K562 (cell line): ENCODE measurements at regions not wholly inside any gene's neighbourhood (a gene's known extent, or its start where the extent isn't known, plus 50 kb on each side); places are given as distances from the start of the nearest gene placed in this dataset.

ENCODE experiments used
- ATAC-seq: fragments of 200-7000 bp; cut with Tn5 transposase; 3 replicates; pipeline ENCODE4 v1.9.1; 2020; ENCODE audit warnings: moderate library complexity
- BruUV-seq: library from RNA; stranded (reverse); fragments of 400-500 nt; replicated peaks from 2 replicates; lab custom pipeline; 2021; lab: Mats Ljungman, UMichigan
- CTCF ChIA-PET: fragments of 300-600 bp; formaldehyde crosslinking; extraction: SDS; loops from one replicate; lab custom pipeline; 2021; ENCODE audit warnings: low intra/inter-chr PET ratio; lab: Yijun Ruan, JAX
- POLR2A ChIA-PET: fragments of 300-600, 350-650 bp; sonication (Branson Sonifier 250); formaldehyde crosslinking; extraction: SDS; loops from one replicate; lab custom pipeline; 2021; ENCODE audit warnings: antibody characterized with exemption, inconsistent platforms; lab: Yijun Ruan, JAX
- DNase-seq, 4 experiments: peaks; one replicate each; pipeline versions ENCODE4 v3.0.0 to v3.0.0-alpha.2; 2011 to 2018; ENCODE audit warnings: low spot score in 3 of 4, mixed read lengths in 3 of 4; ENCODE audit errors: extremely low read depth in 1 of 4
- FAIRE-seq: peaks from 2 replicates; lab custom pipeline; 2011; peaks lifted over from hg19 to GRCh38; lab: Jason Lieb, UNC
- H2AFZ ChIP-seq: 2 replicates; pipeline ENCODE4 v1.6.0; 2011; ENCODE audit warnings: low read depth, low read length, control low read depth, inconsistent platforms
- H3K27ac ChIP-seq: fragments of 200-600 bp; 3 replicates; pipeline ENCODE4 v1.8.0; 2011; ENCODE audit warnings: low read depth, mild to moderate bottlenecking, control low read depth, inconsistent platforms, low read length, moderate library complexity, mixed read lengths; ENCODE audit errors: extremely low read depth
- H3K27me3 ChIP-seq, 2 experiments: fragments of 300-600 bp in 1 of 2; 2 replicates in 1 of 2; 3 replicates in 1 of 2; pipeline versions ENCODE4 v1.6.0 to v1.8.0; 2011; ENCODE audit warnings: inconsistent platforms in 2 of 2, low read length in 2 of 2, mild to moderate bottlenecking in 1 of 2, mixed read lengths in 1 of 2, moderate library complexity in 1 of 2; ENCODE audit not compliant: control insufficient read depth in 2 of 2, insufficient read depth in 2 of 2
- H3K36me3 ChIP-seq: fragments of 300-600 bp; 3 replicates; pipeline ENCODE4 v1.8.0; 2011; ENCODE audit warnings: mild to moderate bottlenecking, low read length, inconsistent platforms; ENCODE audit not compliant: control insufficient read depth, insufficient read depth
- H3K4me1 ChIP-seq, 2 experiments: fragments of 200-600 bp in 1 of 2; replicated peaks in 1 of 2; 2 replicates in 1 of 2; 3 replicates in 1 of 2; pipeline versions ENCODE4 v1.5.1 to v1.8.0; 2011; ENCODE audit warnings: inconsistent platforms in 2 of 2, low read length in 2 of 2, mild to moderate bottlenecking in 1 of 2, mixed read lengths in 1 of 2, moderate library complexity in 1 of 2; ENCODE audit not compliant: control insufficient read depth in 2 of 2, insufficient read depth in 2 of 2
- H3K4me2 ChIP-seq: 2 replicates; pipeline ENCODE4 v1.6.1; 2011; ENCODE audit warnings: low read length, control low read depth, inconsistent platforms, mixed read lengths; ENCODE audit not compliant: insufficient read depth
- H3K4me3 ChIP-seq: fragments of 200-600 bp; sonication (generic), shearing (Covaris generic); 2 replicates; pipeline ENCODE4 v1.5.1; 2016; ENCODE audit warnings: control low read depth, inconsistent platforms
- H3K79me2 ChIP-seq: fragments of 200-600 bp; 3 replicates; pipeline ENCODE4 v1.8.0; 2011; ENCODE audit warnings: low read length, inconsistent platforms; ENCODE audit not compliant: control insufficient read depth, insufficient read depth
- H3K9ac ChIP-seq, 2 experiments: 2 replicates each; pipeline versions ENCODE4 v1.6.0 to v1.6.1; 2011; ENCODE audit warnings: low read depth in 2 of 2, low read length in 2 of 2, control low read depth in 1 of 2, inconsistent platforms in 1 of 2, mild to moderate bottlenecking in 1 of 2, mixed read lengths in 1 of 2; ENCODE audit not compliant: insufficient read depth in 1 of 2
- H3K9me1 ChIP-seq: one replicate; pipeline ENCODE4 v1.6.0; 2011; ENCODE audit warnings: inconsistent platforms, mild to moderate bottlenecking, low read length, moderate library complexity; ENCODE audit not compliant: control insufficient read depth, insufficient read depth
- H3K9me3 ChIP-seq: replicated peaks from 2 replicates; pipeline ENCODE4 v1.5.1; 2011; ENCODE audit warnings: low read depth, low read length, inconsistent platforms; ENCODE audit not compliant: control insufficient read depth, insufficient read depth
- H4K20me1 ChIP-seq: replicated peaks from 2 replicates; pipeline ENCODE4 v1.6.1; 2011; ENCODE audit warnings: low read length, inconsistent platforms, mixed read lengths; ENCODE audit not compliant: control insufficient read depth, insufficient read depth
- BHLHE40 ChIP-seq: IDR thresholded peaks from 2 replicates; pipeline ENCODE4 v1.6.1; 2011; ENCODE audit warnings: low read length, improper control_type of control experiment
- GATA2 ChIP-seq: sonication (generic); formaldehyde crosslinking; IDR thresholded peaks from 2 replicates; pipeline ENCODE4 v1.4.0; 2020; ENCODE audit warnings: mild to moderate bottlenecking, missing genetic modification reagents
- KHSRP ChIP-seq: fragments of 450-650 bp; IDR thresholded peaks from 2 replicates; pipeline ENCODE4 v1.6.1; 2017
- NFE2 ChIP-seq: IDR thresholded peaks from 2 replicates; pipeline ENCODE4 v1.6.1; 2014; ENCODE audit warnings: antibody characterized with exemption, low read depth
- ZNF146 ChIP-seq: IDR thresholded peaks from one replicate; pipeline ENCODE4 v1.6.1; 2018; ENCODE audit warnings: missing compliant biosample characterization; ENCODE audit not compliant: unreplicated experiment
- WGBS: fragments of 100-300 bp; shearing (Covaris generic); methylation state at CpG from one replicate; pipeline ENCODE4 v1.1.6; 2016; ENCODE audit warnings: low coverage, mixed read lengths; ENCODE audit not compliant: insufficient coverage; ENCODE audit errors: missing lambda C conversion rate; 5-methylcytosine and 5-hydroxymethylcytosine counted together
- in situ Hi-C: fragments of 300-500 bp; cut with MboI; formaldehyde crosslinking; loops from 4 replicates; pipeline ENCODE4 v1.15.0; 2018; ENCODE audit warnings: inconsistent platforms, mixed read lengths
- intact Hi-C: fragments of 100-400 bp; cut with micrococcal nuclease; formaldehyde crosslinking; loops from 2 replicates; pipeline ENCODE4 v1.14.2; 2022
- TF ChIP-seq, protein P1 (sequence below): sonication (generic); formaldehyde crosslinking; IDR thresholded peaks from 2 replicates; pipeline ENCODE4 v1.8.0; 2023; ENCODE audit warnings: missing genetic modification reagents, mild to moderate bottlenecking, borderline replicate concordance
- TF ChIP-seq, protein P2 (sequence below): fragments of 450-650 bp; IDR thresholded peaks from 2 replicates; pipeline ENCODE4 v1.6.1; 2016; ENCODE audit warnings: low read depth, mild to moderate bottlenecking, moderate library complexity
- TF ChIP-seq, protein P3 (sequence below): fragments of 450-650 bp; IDR thresholded peaks from 2 replicates; pipeline ENCODE4 v1.6.1; 2016; ENCODE audit warnings: low read depth

DNA sequence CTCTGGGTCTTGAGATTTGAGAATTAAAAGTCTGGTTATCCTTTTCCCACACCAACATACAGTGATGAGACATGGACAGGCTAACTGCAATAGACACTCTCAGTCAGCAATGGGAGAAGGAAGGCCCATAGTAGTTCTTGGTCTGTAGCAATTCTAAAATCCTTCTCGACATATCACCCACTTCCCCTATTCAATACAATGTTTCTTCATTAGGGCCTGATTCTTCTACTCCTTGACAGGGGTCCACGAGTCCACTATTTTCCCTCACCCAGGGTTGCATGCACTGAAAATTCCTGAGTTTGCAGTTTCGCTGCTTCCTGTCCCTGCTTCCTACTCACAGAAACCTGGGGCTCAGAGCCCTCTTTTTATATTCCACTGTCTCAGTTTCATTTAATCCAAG is 402.8 kb downstream of the MAT2B start (continued):
- TF ChIP-seq, protein P1, sequence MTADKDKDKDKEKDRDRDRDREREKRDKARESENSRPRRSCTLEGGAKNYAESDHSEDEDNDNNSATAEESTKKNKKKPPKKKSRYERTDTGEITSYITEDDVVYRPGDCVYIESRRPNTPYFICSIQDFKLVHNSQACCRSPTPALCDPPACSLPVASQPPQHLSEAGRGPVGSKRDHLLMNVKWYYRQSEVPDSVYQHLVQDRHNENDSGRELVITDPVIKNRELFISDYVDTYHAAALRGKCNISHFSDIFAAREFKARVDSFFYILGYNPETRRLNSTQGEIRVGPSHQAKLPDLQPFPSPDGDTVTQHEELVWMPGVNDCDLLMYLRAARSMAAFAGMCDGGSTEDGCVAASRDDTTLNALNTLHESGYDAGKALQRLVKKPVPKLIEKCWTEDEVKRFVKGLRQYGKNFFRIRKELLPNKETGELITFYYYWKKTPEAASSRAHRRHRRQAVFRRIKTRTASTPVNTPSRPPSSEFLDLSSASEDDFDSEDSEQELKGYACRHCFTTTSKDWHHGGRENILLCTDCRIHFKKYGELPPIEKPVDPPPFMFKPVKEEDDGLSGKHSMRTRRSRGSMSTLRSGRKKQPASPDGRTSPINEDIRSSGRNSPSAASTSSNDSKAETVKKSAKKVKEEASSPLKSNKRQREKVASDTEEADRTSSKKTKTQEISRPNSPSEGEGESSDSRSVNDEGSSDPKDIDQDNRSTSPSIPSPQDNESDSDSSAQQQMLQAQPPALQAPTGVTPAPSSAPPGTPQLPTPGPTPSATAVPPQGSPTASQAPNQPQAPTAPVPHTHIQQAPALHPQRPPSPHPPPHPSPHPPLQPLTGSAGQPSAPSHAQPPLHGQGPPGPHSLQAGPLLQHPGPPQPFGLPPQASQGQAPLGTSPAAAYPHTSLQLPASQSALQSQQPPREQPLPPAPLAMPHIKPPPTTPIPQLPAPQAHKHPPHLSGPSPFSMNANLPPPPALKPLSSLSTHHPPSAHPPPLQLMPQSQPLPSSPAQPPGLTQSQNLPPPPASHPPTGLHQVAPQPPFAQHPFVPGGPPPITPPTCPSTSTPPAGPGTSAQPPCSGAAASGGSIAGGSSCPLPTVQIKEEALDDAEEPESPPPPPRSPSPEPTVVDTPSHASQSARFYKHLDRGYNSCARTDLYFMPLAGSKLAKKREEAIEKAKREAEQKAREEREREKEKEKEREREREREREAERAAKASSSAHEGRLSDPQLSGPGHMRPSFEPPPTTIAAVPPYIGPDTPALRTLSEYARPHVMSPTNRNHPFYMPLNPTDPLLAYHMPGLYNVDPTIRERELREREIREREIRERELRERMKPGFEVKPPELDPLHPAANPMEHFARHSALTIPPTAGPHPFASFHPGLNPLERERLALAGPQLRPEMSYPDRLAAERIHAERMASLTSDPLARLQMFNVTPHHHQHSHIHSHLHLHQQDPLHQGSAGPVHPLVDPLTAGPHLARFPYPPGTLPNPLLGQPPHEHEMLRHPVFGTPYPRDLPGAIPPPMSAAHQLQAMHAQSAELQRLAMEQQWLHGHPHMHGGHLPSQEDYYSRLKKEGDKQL, result no peak
- TF ChIP-seq NFE2 (no peak), GATA2 (no peak), ZNF146 (CRISPR knock-in tag) (no peak)

DNA sequence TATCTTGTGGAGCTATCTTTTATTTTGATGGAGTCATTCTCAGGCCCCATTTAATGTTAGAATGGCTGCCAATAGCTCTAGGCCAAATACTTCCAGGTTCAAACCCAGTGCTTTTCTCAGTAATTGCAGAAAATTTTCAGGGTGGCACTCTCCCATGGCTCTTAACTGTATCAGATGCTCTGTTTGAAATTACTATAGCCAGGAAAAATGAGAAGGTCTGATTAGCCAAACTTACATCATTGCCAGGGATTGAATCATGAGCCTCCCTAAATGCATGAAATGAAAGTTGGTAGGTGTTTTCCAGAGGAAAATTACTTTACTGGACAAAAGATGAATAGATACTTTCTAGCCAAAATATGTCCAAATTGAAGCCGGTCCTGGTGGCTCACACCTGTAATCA is 404.8 kb downstream of the MAT2B start:
- Histone ChIP-seq H3K9me3 (0 out of 2 replicates have a peak, but pooled peaks cover 4% of the 10 kb centered on the region), H3K9ac (no peak overlapping the region), H3K4me2 (no peak overlapping the region), H3K4me1 (no peaks in the 10 kb centered on the region), H3K9me1 (no peaks in the 10 kb centered on the region), H3K36me3 (no peaks in the 10 kb centered on the region), H3K27ac (no peak overlapping the region), H4K20me1 (no peaks in the 10 kb centered on the region), H3K79me2 (no peaks in the 10 kb centered on the region), H3K27me3 (no peaks in the 10 kb centered on the region), H3K4me3 (no peak overlapping the region), H2AFZ (no peak overlapping the region)
- ChIA-PET POLR2A (no interaction called here), CTCF (no interaction called here)
- 0% methylated on average over 1 of the region's 1 CpG for WGBS
- in situ Hi-C loops (no loop called here), intact Hi-C loops (no loop called here)
- no peak for ATAC-seq
- FAIRE-seq, result no peak
- no TSS peak for BruUV-seq
- no peak for TF ChIP-seq KHSRP
- TF ChIP-seq, protein P2, sequence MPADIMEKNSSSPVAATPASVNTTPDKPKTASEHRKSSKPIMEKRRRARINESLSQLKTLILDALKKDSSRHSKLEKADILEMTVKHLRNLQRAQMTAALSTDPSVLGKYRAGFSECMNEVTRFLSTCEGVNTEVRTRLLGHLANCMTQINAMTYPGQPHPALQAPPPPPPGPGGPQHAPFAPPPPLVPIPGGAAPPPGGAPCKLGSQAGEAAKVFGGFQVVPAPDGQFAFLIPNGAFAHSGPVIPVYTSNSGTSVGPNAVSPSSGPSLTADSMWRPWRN, result no peak
- TF ChIP-seq, protein P3, sequence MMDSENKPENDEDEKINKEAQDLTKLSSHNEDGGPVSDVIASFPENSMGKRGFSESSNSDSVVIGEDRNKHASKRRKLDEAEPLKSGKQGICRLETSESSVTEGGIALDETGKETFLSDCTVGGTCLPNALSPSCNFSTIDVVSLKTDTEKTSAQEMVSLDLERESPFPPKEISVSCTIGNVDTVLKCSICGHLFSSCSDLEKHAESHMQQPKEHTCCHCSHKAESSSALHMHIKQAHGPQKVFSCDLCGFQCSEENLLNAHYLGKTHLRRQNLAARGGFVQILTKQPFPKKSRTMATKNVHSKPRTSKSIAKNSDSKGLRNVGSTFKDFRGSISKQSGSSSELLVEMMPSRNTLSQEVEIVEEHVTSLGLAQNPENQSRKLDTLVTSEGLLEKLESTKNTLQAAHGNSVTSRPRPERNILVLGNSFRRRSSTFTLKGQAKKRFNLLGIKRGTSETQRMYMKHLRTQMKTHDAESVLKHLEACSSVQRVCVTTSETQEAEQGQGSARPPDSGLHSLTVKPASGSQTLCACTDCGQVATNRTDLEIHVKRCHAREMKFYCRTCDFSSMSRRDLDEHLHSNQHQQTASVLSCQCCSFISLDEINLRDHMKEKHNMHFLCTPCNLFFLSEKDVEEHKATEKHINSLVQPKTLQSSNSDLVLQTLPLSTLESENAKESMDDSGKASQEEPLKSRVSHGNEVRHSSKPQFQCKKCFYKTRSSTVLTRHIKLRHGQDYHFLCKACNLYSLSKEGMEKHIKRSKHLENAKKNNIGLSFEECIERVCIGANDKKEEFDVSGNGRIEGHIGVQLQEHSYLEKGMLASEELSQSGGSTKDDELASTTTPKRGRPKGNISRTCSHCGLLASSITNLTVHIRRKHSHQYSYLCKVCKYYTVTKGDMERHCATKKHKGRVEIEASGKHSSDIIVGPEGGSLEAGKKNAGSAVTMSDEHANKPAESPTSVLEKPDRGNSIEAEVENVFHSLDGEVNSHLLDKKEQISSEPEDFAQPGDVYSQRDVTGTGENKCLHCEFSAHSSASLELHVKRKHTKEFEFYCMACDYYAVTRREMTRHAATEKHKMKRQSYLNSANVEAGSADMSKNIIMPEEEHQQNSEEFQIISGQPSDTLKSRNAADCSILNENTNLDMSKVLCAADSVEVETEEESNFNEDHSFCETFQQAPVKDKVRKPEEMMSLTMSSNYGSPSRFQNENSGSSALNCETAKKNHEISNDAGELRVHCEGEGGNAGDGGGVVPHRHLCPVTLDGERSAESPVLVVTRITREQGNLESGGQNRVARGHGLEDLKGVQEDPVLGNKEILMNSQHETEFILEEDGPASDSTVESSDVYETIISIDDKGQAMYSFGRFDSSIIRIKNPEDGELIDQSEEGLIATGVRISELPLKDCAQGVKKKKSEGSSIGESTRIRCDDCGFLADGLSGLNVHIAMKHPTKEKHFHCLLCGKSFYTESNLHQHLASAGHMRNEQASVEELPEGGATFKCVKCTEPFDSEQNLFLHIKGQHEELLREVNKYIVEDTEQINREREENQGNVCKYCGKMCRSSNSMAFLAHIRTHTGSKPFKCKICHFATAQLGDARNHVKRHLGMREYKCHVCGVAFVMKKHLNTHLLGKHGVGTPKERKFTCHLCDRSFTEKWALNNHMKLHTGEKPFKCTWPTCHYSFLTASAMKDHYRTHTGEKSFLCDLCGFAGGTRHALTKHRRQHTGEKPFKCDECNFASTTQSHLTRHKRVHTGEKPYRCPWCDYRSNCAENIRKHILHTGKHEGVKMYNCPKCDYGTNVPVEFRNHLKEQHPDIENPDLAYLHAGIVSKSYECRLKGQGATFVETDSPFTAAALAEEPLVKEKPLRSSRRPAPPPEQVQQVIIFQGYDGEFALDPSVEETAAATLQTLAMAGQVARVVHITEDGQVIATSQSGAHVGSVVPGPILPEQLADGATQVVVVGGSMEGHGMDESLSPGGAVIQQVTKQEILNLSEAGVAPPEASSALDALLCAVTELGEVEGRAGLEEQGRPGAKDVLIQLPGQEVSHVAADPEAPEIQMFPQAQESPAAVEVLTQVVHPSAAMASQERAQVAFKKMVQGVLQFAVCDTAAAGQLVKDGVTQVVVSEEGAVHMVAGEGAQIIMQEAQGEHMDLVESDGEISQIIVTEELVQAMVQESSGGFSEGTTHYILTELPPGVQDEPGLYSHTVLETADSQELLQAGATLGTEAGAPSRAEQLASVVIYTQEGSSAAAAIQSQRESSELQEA, result no peak
- no peak for TF ChIP-seq BHLHE40
- DNase-seq, result no peak
